ENCODE measurements at regions not wholly inside any gene's neighbourhood (a gene's known extent, or its start where the extent isn't known, plus 50 kb on each side); places are given as distances from the start of the nearest gene placed in this dataset.
A peak's percentile ranks its signal among the peaks of the same experiment; 100 is the strongest.

GRCh38 chr9:70474413-70474812 is 60.0 kb upstream of the KLF9 start:
- H3K4me2 ChIP-seq (ENCODE audit: low read length): no peak overlapping the region
- H3K4ac ChIP-seq (ENCODE audit: low read depth, low read length): no peak overlapping the region
- H3K9ac ChIP-seq (ENCODE audit: low read length): no peak overlapping the region
- no peaks in the 10 kb centered on the region for H3K79me2 ChIP-seq (ENCODE audit: control insufficient read depth, insufficient read depth, low read length, poor library complexity)
- H3K18ac ChIP-seq (ENCODE audit: low read length): no peak overlapping the region
- H4K91ac ChIP-seq (ENCODE audit: low read depth, low read length): no peak overlapping the region
- H4K8ac ChIP-seq (ENCODE audit: low read depth, low read length): no peak overlapping the region
- H3K14ac ChIP-seq (ENCODE audit: low read length): no peak overlapping the region
- H3K27ac ChIP-seq (ENCODE audit: low read depth, low read length): no peak overlapping the region
- no peaks in the 10 kb centered on the region for H3K27me3 ChIP-seq (ENCODE audit: insufficient read depth, low read length)
- H3K36me3 ChIP-seq (ENCODE audit: control insufficient read depth in 1 of 2, insufficient read depth in 2 of 2, low read length in 2 of 2): no peaks in the 10 kb centered on the region
- no peak overlapping the region for H3K23ac ChIP-seq (ENCODE audit: low read length)
- H4K12ac ChIP-seq (ENCODE audit: low read depth, low read length): no peak overlapping the region
- no peak overlapping the region for H2BK5ac ChIP-seq (ENCODE audit: low read depth, low read length, poor library complexity)
- H2BK12ac ChIP-seq (ENCODE audit: low read length): no peak overlapping the region
- H2BK120ac ChIP-seq (ENCODE audit: insufficient read depth, low read length, poor library complexity): no peak overlapping the region
- no peak overlapping the region for H2AFZ ChIP-seq (ENCODE audit: insufficient read depth, low read length, poor library complexity)
- no CpG with 5 or more reads among the region's 2 CpGs for WGBS (ENCODE audit: extremely low coverage, insufficient coverage, insufficient read length)
- no peak for DNase-seq
- no peaks in the 10 kb centered on the region for H3K9me3 ChIP-seq (ENCODE audit: insufficient read depth, low read depth, low read length)
- H3K79me1 ChIP-seq (ENCODE audit: low read length): no peaks in the 10 kb centered on the region
- no peak overlapping the region for H2AK5ac ChIP-seq (ENCODE audit: low read length)
- H3K4me1 ChIP-seq (ENCODE audit: control insufficient read depth in 1 of 2, insufficient read depth in 2 of 2, low read length in 2 of 2): peaks cover 0 to 2% of the 10 kb centered on the region in 2 experiments
- no peak overlapping the region for H3K4me3 ChIP-seq (ENCODE audit: low read depth, low read length)

GRCh38 chr9:70472268-70473249 is 58.1 kb upstream of the KLF9 start:
- no peaks in the 10 kb centered on the region for H3K79me1 ChIP-seq (ENCODE audit: low read length)
- no peak overlapping the region for H3K23ac ChIP-seq (ENCODE audit: low read length)
- WGBS (ENCODE audit: extremely low coverage, insufficient coverage, insufficient read length): no CpG with 5 or more reads among the region's 14 CpGs
- no peak overlapping the region for H3K4me2 ChIP-seq (ENCODE audit: low read length)
- no peaks in the 10 kb centered on the region for H3K36me3 ChIP-seq (ENCODE audit: control insufficient read depth in 1 of 2, insufficient read depth in 2 of 2, low read length in 2 of 2)
- no peak overlapping the region for H3K4ac ChIP-seq (ENCODE audit: low read depth, low read length)
- no peak overlapping the region for H4K12ac ChIP-seq (ENCODE audit: low read depth, low read length)
- no peak overlapping the region for H2AK5ac ChIP-seq (ENCODE audit: low read length)
- H3K9ac ChIP-seq (ENCODE audit: low read length): peak overlapping the region; percentile 74
- no peak overlapping the region for H3K27ac ChIP-seq (ENCODE audit: low read depth, low read length)
- no peak overlapping the region for H2AFZ ChIP-seq (ENCODE audit: insufficient read depth, low read length, poor library complexity)
- no peak overlapping the region for H3K4me3 ChIP-seq (ENCODE audit: low read depth, low read length)
- H3K4me1 ChIP-seq (ENCODE audit: control insufficient read depth in 1 of 2, insufficient read depth in 2 of 2, low read length in 2 of 2): peaks cover 0 to 2% of the 10 kb centered on the region in 2 experiments
- no peaks in the 10 kb centered on the region for H3K27me3 ChIP-seq (ENCODE audit: insufficient read depth, low read length)
- H4K8ac ChIP-seq (ENCODE audit: low read depth, low read length): no peak overlapping the region
- no peak for DNase-seq
- no peaks in the 10 kb centered on the region for H3K9me3 ChIP-seq (ENCODE audit: insufficient read depth, low read depth, low read length)
- no peaks in the 10 kb centered on the region for H3K79me2 ChIP-seq (ENCODE audit: control insufficient read depth, insufficient read depth, low read length, poor library complexity)
- H3K18ac ChIP-seq (ENCODE audit: low read length): no peak overlapping the region
- no peak overlapping the region for H4K91ac ChIP-seq (ENCODE audit: low read depth, low read length)
- H2BK12ac ChIP-seq (ENCODE audit: low read length): no peak overlapping the region
- no peak overlapping the region for H2BK120ac ChIP-seq (ENCODE audit: insufficient read depth, low read length, poor library complexity)
- H3K14ac ChIP-seq (ENCODE audit: low read length): no peak overlapping the region
- H2BK5ac ChIP-seq (ENCODE audit: low read depth, low read length, poor library complexity): no peak overlapping the region

- H3K23ac ChIP-seq (ENCODE audit: low read length): no peak overlapping the region
- H3K36me3 ChIP-seq (ENCODE audit: control insufficient read depth in 1 of 2, insufficient read depth in 2 of 2, low read length in 2 of 2): no peaks in the 10 kb centered on the region
- no peak for DNase-seq
- H2AFZ ChIP-seq (ENCODE audit: insufficient read depth, low read length, poor library complexity): no peak overlapping the region
- no peak overlapping the region for H3K18ac ChIP-seq (ENCODE audit: low read length)
- no peak overlapping the region for H2AK5ac ChIP-seq (ENCODE audit: low read length)
- no peaks in the 10 kb centered on the region for H3K9me3 ChIP-seq (ENCODE audit: insufficient read depth, low read depth, low read length)
- no peaks in the 10 kb centered on the region for H3K27me3 ChIP-seq (ENCODE audit: insufficient read depth, low read length)
- H3K27ac ChIP-seq (ENCODE audit: low read depth, low read length): no peak overlapping the region
- no peak overlapping the region for H4K12ac ChIP-seq (ENCODE audit: low read depth, low read length)
- no CpG with 5 or more reads among the region's 9 CpGs for WGBS (ENCODE audit: extremely low coverage, insufficient coverage, insufficient read length)
- no peaks in the 10 kb centered on the region for H3K79me2 ChIP-seq (ENCODE audit: control insufficient read depth, insufficient read depth, low read length, poor library complexity)
- H3K4ac ChIP-seq (ENCODE audit: low read depth, low read length): no peak overlapping the region
- H2BK120ac ChIP-seq (ENCODE audit: insufficient read depth, low read length, poor library complexity): no peak overlapping the region
- H3K4me2 ChIP-seq (ENCODE audit: low read length): no peak overlapping the region
- H2BK12ac ChIP-seq (ENCODE audit: low read length): no peak overlapping the region
- H3K4me3 ChIP-seq (ENCODE audit: low read depth, low read length): no peak overlapping the region
- no peak overlapping the region for H4K8ac ChIP-seq (ENCODE audit: low read depth, low read length)
- H4K91ac ChIP-seq (ENCODE audit: low read depth, low read length): no peak overlapping the region
- H3K4me1 ChIP-seq (ENCODE audit: control insufficient read depth in 1 of 2, insufficient read depth in 2 of 2, low read length in 2 of 2): peaks cover 0 to 2% of the 10 kb centered on the region in 2 experiments
- no peak overlapping the region for H2BK5ac ChIP-seq (ENCODE audit: low read depth, low read length, poor library complexity)
- H3K79me1 ChIP-seq (ENCODE audit: low read length): no peaks in the 10 kb centered on the region
- H3K14ac ChIP-seq (ENCODE audit: low read length): no peak overlapping the region
- H3K9ac ChIP-seq (ENCODE audit: low read length): no peak overlapping the region
Measured at GRCh38 chr9:70470050-70471015, 55.9 kb upstream of the KLF9 start.

GRCh38 chr9:70468291-70468690 is 53.8 kb upstream of the KLF9 start:
- no peak overlapping the region for H2BK120ac ChIP-seq (ENCODE audit: insufficient read depth, low read length, poor library complexity)
- no peak overlapping the region for H3K9ac ChIP-seq (ENCODE audit: low read length)
- no peak overlapping the region for H3K23ac ChIP-seq (ENCODE audit: low read length)
- H3K4me2 ChIP-seq (ENCODE audit: low read length): no peak overlapping the region
- H4K12ac ChIP-seq (ENCODE audit: low read depth, low read length): no peak overlapping the region
- H2AK5ac ChIP-seq (ENCODE audit: low read length): no peak overlapping the region
- no CpG with 5 or more reads among the region's 3 CpGs for WGBS (ENCODE audit: extremely low coverage, insufficient coverage, insufficient read length)
- H2BK12ac ChIP-seq (ENCODE audit: low read length): no peak overlapping the region
- no peak overlapping the region for H3K14ac ChIP-seq (ENCODE audit: low read length)
- no peak overlapping the region for H4K8ac ChIP-seq (ENCODE audit: low read depth, low read length)
- H2BK5ac ChIP-seq (ENCODE audit: low read depth, low read length, poor library complexity): no peak overlapping the region
- no peaks in the 10 kb centered on the region for H3K36me3 ChIP-seq (ENCODE audit: control insufficient read depth in 1 of 2, insufficient read depth in 2 of 2, low read length in 2 of 2)
- no peaks in the 10 kb centered on the region for H3K27me3 ChIP-seq (ENCODE audit: insufficient read depth, low read length)
- H3K9me3 ChIP-seq (ENCODE audit: insufficient read depth, low read depth, low read length): no peaks in the 10 kb centered on the region
- no peak overlapping the region for H3K4ac ChIP-seq (ENCODE audit: low read depth, low read length)
- no peak overlapping the region for H2AFZ ChIP-seq (ENCODE audit: insufficient read depth, low read length, poor library complexity)
- DNase-seq: no peak
- no peak overlapping the region for H4K91ac ChIP-seq (ENCODE audit: low read depth, low read length)
- H3K27ac ChIP-seq (ENCODE audit: low read depth, low read length): no peak overlapping the region
- H3K79me2 ChIP-seq (ENCODE audit: control insufficient read depth, insufficient read depth, low read length, poor library complexity): no peaks in the 10 kb centered on the region
- H3K4me1 ChIP-seq (ENCODE audit: control insufficient read depth in 1 of 2, insufficient read depth in 2 of 2, low read length in 2 of 2): peaks cover 0 to 2% of the 10 kb centered on the region in 2 experiments
- H3K4me3 ChIP-seq (ENCODE audit: low read depth, low read length): no peak overlapping the region
- H3K18ac ChIP-seq (ENCODE audit: low read length): no peak overlapping the region
- H3K79me1 ChIP-seq (ENCODE audit: low read length): no peaks in the 10 kb centered on the region

All from trophoblast cell (in vitro differentiated cells and primary cell).